HEK293 (cell line): ENCODE measurements at regions not wholly inside any gene's neighbourhood (a gene's known extent, or its start where the extent isn't known, plus 50 kb on each side); places are given as distances from the start of the nearest gene placed in this dataset.

Source experiments
- HIC1 ChIP-seq: fragments of 450-650 bp; formaldehyde crosslinking; IDR thresholded peaks from 2 replicates; pipeline ENCODE4 v1.5.1; 2016; ENCODE audit warnings: missing biosample characterization, missing genetic modification characterization
- MYNN ChIP-seq: fragments of 450-650 bp; formaldehyde crosslinking; IDR thresholded peaks from 2 replicates; pipeline ENCODE4 v1.5.1; 2016; ENCODE audit warnings: missing biosample characterization, missing genetic modification characterization, borderline replicate concordance

GRCh38 chr22:25495285-25495684 lies 69.2 kb upstream of the GRK3 start:
- TF ChIP-seq HIC1: no peak
- TF ChIP-seq MYNN: no peak
